GM18499 (cell line): ENCODE measurements at regions not wholly inside any gene's neighbourhood (a gene's known extent, or its start where the extent isn't known, plus 50 kb on each side); places are given as distances from the start of the nearest gene placed in this dataset.

Source experiments
- ATAC-seq: cut with Tn5 transposase; IDR thresholded peaks from one replicate; pipeline ENCODE4 v1.9.1; 2021; ENCODE audit warnings: moderate number of reproducible peaks; ENCODE audit not compliant: insufficient read depth, unreplicated experiment

GRCh38 chr12:24562771-24563431 lies 386.0 kb downstream of the BCAT1 start:
- no peak for ATAC-seq

- no peak for ATAC-seq
These were observed 386.8 kb downstream of the BCAT1 start for GRCh38 chr12:24561882-24562770.

- ATAC-seq, result no peak
These were observed 387.5 kb downstream of the BCAT1 start for GRCh38 chr12:24561411-24561871.

GRCh38 chr12:24560831-24561271 lies 388.1 kb downstream of the BCAT1 start:
- ATAC-seq, result no peak

- ATAC-seq, result no peak
These were observed 388.6 kb downstream of the BCAT1 start for GRCh38 chr12:24560192-24560775.

- no peak for ATAC-seq
These were observed 391.2 kb downstream of the BCAT1 start for GRCh38 chr12:24557738-24558137.

- ATAC-seq, result no peak
These were observed 393.2 kb downstream of the BCAT1 start for GRCh38 chr12:24555730-24556129.

GRCh38 chr12:24554612-24555295 lies 394.1 kb downstream of the BCAT1 start:
- no peak for ATAC-seq

GRCh38 chr12:24553259-24553658 lies 395.6 kb downstream of the BCAT1 start:
- no peak for ATAC-seq

- ATAC-seq, result no peak
These were observed 397.6 kb downstream of the BCAT1 start for GRCh38 chr12:24551163-24551786.

GRCh38 chr12:24550609-24551008 lies 398.3 kb downstream of the BCAT1 start:
- ATAC-seq, result no peak

- no peak for ATAC-seq
These were observed 402.2 kb downstream of the BCAT1 start for GRCh38 chr12:24546661-24547060.

- no peak for ATAC-seq
These were observed 402.8 kb downstream of the BCAT1 start for GRCh38 chr12:24546084-24546483.

- no peak for ATAC-seq
These were observed 404.5 kb downstream of the BCAT1 start for GRCh38 chr12:24544368-24544767.

GRCh38 chr12:24541193-24541871 lies 407.6 kb downstream of the BCAT1 start:
- ATAC-seq, result no peak

GRCh38 chr12:24539646-24540045 lies 409.3 kb downstream of the BCAT1 start:
- no peak for ATAC-seq

GRCh38 chr12:24537083-24537860 lies 411.6 kb downstream of the BCAT1 start:
- ATAC-seq, result no peak

- ATAC-seq, result no peak
These were observed 413.4 kb downstream of the BCAT1 start for GRCh38 chr12:24535334-24536069.
